ENCODE measurements at regions not wholly inside any gene's neighbourhood (a gene's known extent, or its start where the extent isn't known, plus 50 kb on each side); places are given as distances from the start of the nearest gene placed in this dataset.

DNA sequence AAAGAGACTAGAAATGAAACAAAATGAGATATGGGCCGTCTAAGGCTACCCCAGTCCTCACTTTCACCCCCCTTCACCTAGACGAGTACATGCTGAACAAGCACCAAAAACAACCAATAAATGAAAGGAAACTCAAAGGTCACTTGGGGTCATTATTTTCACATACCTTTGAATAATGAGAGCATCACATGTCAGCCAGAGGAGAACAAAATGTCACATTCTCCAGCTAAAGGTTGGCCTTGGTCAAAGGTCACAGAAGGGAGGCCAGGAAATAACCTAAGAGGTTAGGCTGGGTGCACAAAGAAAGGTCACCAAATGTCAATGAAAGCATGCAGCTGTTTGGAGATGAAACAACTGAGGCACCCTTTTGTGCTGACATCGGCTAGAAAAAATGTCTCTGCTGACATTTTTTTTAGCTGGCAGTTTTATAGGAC is 288.7 kb upstream of the USP25 start (continued):
- no peak for TF ChIP-seq SETDB1 (CRISPR knock-in tag; IDR thresholded peaks at IDR 0.05; ENCODE audit: borderline replicate concordance)
- peak; percentile 82; the same call in 1 of the 2 replicates for TF ChIP-seq ZNF232 (CRISPR knock-in tag; IDR thresholded peaks at IDR 0.05; ENCODE audit: borderline replicate concordance)
- TF ChIP-seq HHEX (CRISPR knock-in tag; IDR thresholded peaks at IDR 0.05): peak; percentile 81
- no peak for TF ChIP-seq RNF219 (CRISPR knock-in tag; IDR thresholded peaks at IDR 0.05)
- TF ChIP-seq ARHGAP35 (CRISPR knock-in tag; IDR thresholded peaks at IDR 0.05; ENCODE audit: borderline replicate concordance): no peak
- TF ChIP-seq, protein P1, sequence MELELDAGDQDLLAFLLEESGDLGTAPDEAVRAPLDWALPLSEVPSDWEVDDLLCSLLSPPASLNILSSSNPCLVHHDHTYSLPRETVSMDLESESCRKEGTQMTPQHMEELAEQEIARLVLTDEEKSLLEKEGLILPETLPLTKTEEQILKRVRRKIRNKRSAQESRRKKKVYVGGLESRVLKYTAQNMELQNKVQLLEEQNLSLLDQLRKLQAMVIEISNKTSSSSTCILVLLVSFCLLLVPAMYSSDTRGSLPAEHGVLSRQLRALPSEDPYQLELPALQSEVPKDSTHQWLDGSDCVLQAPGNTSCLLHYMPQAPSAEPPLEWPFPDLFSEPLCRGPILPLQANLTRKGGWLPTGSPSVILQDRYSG (CRISPR knock-in tag; IDR thresholded peaks at IDR 0.05): 0 out of 2 replicates have a peak, but pooled peaks have one; percentile 31
- peak; percentile 99 for TF ChIP-seq MAFK (conservative IDR thresholded peaks at IDR 0.05 in 1 of 2, IDR thresholded peaks at IDR 0.05 in 1 of 2; ENCODE audit: low read length in 2 of 2)
- no peak for TF ChIP-seq SRF (IDR thresholded peaks at IDR 0.05; ENCODE audit: low read depth, low read length)
- TF ChIP-seq ZBTB43 (CRISPR knock-in tag; conservative IDR thresholded peaks at IDR 0.05): peak; percentile 87
- 0 out of 2 replicates have a peak, but pooled peaks have one; percentile 30 for TF ChIP-seq ZNF879 (CRISPR knock-in tag; IDR thresholded peaks at IDR 0.05)
- TF ChIP-seq ZNF343 (CRISPR knock-in tag; IDR thresholded peaks at IDR 0.05): no peak
- no peak for TF ChIP-seq ZNF30 (CRISPR knock-in tag; IDR thresholded peaks at IDR 0.05)
- no peak; the same call in 1 of the 2 replicates for TF ChIP-seq SMC3 (IDR thresholded peaks at IDR 0.05; ENCODE audit: low read length)
- TF ChIP-seq, protein P2, sequence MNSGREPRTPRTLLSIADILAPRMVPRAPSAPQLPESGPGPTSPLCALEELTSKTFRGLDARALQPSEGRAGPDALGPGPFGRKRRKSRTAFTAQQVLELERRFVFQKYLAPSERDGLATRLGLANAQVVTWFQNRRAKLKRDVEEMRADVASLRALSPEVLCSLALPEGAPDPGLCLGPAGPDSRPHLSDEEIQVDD (CRISPR knock-in tag; IDR thresholded peaks at IDR 0.05; ENCODE audit: borderline replicate concordance): no peak
- TF ChIP-seq FOSL2 (CRISPR knock-in tag; IDR thresholded peaks at IDR 0.05): peak; percentile 86
- TF ChIP-seq SMAD9 (CRISPR knock-in tag; IDR thresholded peaks at IDR 0.05): no peak
- peak; percentile 82; the same call in 1 of the 2 replicates for TF ChIP-seq MIER3 (CRISPR knock-in tag; IDR thresholded peaks at IDR 0.05; ENCODE audit: borderline replicate concordance)
- 0 out of 2 replicates have a peak, but pooled peaks have one; percentile 18 for TF ChIP-seq ATF7 (IDR thresholded peaks at IDR 0.05)
- TF ChIP-seq ATF7 (CRISPR knock-in tag; IDR thresholded peaks at IDR 0.05): peak; percentile 78; the same call in 1 of the 2 replicates
- peak; percentile 65; the same call in 1 of the 2 replicates for TF ChIP-seq ZNF777 (CRISPR knock-in tag; IDR thresholded peaks at IDR 0.05)
- no peak for TF ChIP-seq THYN1 (CRISPR knock-in tag; IDR thresholded peaks at IDR 0.05; ENCODE audit: borderline replicate concordance, low read depth)
- TF ChIP-seq AHR (CRISPR knock-in tag; IDR thresholded peaks at IDR 0.05): no peak
- peak; percentile 99 for TF ChIP-seq SOX5 (CRISPR knock-in tag; IDR thresholded peaks at IDR 0.05; ENCODE audit: borderline replicate concordance)
- TF ChIP-seq SYNCRIP (IDR thresholded peaks at IDR 0.05; ENCODE audit: insufficient read depth, low read depth, low read length): no peak
- TF ChIP-seq SATB2 (CRISPR knock-in tag; IDR thresholded peaks at IDR 0.05): peak; percentile 80; the same call in 1 of the 2 replicates
- no peak for TF ChIP-seq ZSCAN20 (CRISPR knock-in tag; IDR thresholded peaks at IDR 0.05; ENCODE audit: borderline replicate concordance)
- TF ChIP-seq TSC22D2 (CRISPR knock-in tag; IDR thresholded peaks at IDR 0.05; ENCODE audit: borderline replicate concordance): no peak
- TF ChIP-seq ZNF816 (CRISPR knock-in tag; IDR thresholded peaks at IDR 0.05; ENCODE audit: borderline replicate concordance): peak; percentile 24; the same call in 1 of the 2 replicates
